ENCODE measurements at regions not wholly inside any gene's neighbourhood (a gene's known extent, or its start where the extent isn't known, plus 50 kb on each side); places are given as distances from the start of the nearest gene placed in this dataset.
"Not testable (repeated sequence)": the region's sequence is repeated elsewhere in the genome, so short reads cannot be mapped to it uniquely, and the experiment has no call there.

DNA sequence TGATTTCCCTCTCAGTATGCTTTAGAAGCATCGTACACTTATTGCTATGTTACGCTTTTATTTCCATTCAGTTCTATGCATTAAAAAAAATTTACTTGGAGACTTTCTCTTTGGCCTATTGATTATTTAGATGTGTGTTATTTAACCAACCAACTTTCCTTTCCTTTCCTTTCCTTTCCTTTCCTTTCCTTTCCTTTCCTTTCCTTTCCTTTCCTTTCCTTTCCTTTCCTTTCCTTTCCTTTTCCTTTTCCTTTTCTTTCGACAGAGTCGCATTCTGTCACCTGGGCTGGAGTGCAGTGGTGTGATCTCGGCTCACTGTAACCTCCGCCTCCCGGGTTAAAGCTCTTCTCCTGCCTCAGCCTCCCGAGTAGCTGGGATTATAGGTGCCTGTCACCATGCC lies 502.7 kb upstream of the LARGE1 start:
- not testable (repeated sequence) for TF ChIP-seq CTCF, POLR2A, EP300 (IDR thresholded peaks at IDR 0.05)

Data from ovary (tissue), 3 donors.